HEK293 (cell line): ENCODE measurements at regions not wholly inside any gene's neighbourhood (a gene's known extent, or its start where the extent isn't known, plus 50 kb on each side); places are given as distances from the start of the nearest gene placed in this dataset.
A peak's percentile ranks its signal among the peaks of the same experiment; 100 is the strongest.

Experiments used
- CTCF ChIA-PET: fragments of 350-600 bp; formaldehyde crosslinking; extraction: SDS; loops from one replicate; lab custom pipeline; 2021; ENCODE audit warnings: antibody characterized with exemption; lab: Yijun Ruan, JAX
- POLR2A ChIA-PET: fragments of 300-600 bp; formaldehyde crosslinking; extraction: SDS; loops from one replicate; lab custom pipeline; 2020; ENCODE audit warnings: antibody characterized with exemption, inconsistent platforms; lab: Yijun Ruan, JAX
- H3K27ac ChIP-seq: fragments of 200-500 bp; sonication (Bioruptor generic); 2 replicates; pipeline ENCODE4 v1.5.1; 2014; ENCODE audit warnings: low read depth, low read length, control low read depth, inconsistent platforms; ENCODE audit errors: extremely low read depth
- H3K36me3 ChIP-seq, 2 experiments: fragments of 200-500 bp in 1 of 2; sonication (Bioruptor generic) in 1 of 2; 1 replicate in 1 of 2; 2 replicates in 1 of 2; pipeline ENCODE4 v1.5.1; 2014 to 2017; ENCODE audit warnings: inconsistent platforms in 2 of 2, low read length in 2 of 2; ENCODE audit not compliant: control insufficient read depth in 2 of 2, insufficient read depth in 1 of 2
- H3K4me1 ChIP-seq: fragments of 200-500 bp; sonication (Bioruptor generic); 2 replicates; pipeline ENCODE4 v1.5.1; 2014; ENCODE audit warnings: mild to moderate bottlenecking, low read length, inconsistent platforms; ENCODE audit not compliant: control insufficient read depth, insufficient read depth
- H3K4me3 ChIP-seq: 2 replicates; pipeline ENCODE4 v1.5.1; 2011; ENCODE audit warnings: low read depth, mild to moderate bottlenecking, control low read depth, low read length, moderate library complexity
- H3K9me3 ChIP-seq: fragments of 200-500 bp; sonication (Bioruptor generic); 2 replicates; pipeline ENCODE4 v1.5.1; 2014; ENCODE audit warnings: low read depth, low read length, inconsistent platforms; ENCODE audit not compliant: control insufficient read depth, insufficient read depth
- ATF2 ChIP-seq: fragments of 450-650 bp; formaldehyde crosslinking; IDR thresholded peaks from 2 replicates; pipeline ENCODE4 v1.5.1; 2016; ENCODE audit warnings: missing biosample characterization, missing genetic modification characterization, low read depth
- GFI1B ChIP-seq: fragments of 450-650 bp; formaldehyde crosslinking; IDR thresholded peaks from 2 replicates; pipeline ENCODE4 v1.5.1; 2016; ENCODE audit warnings: missing biosample characterization, missing genetic modification characterization
- KLF17 ChIP-seq: fragments of 450-650 bp; formaldehyde crosslinking; IDR thresholded peaks from 2 replicates; pipeline ENCODE4 v1.5.1; 2016; ENCODE audit warnings: missing biosample characterization, missing genetic modification characterization
- MYNN ChIP-seq: fragments of 450-650 bp; formaldehyde crosslinking; IDR thresholded peaks from 2 replicates; pipeline ENCODE4 v1.5.1; 2016; ENCODE audit warnings: missing biosample characterization, missing genetic modification characterization, borderline replicate concordance
- REST ChIP-seq: fragments of 450-650 bp; formaldehyde crosslinking; IDR thresholded peaks from 2 replicates; pipeline ENCODE4 v1.5.1; 2016; ENCODE audit warnings: missing biosample characterization, missing genetic modification characterization
- YY1 ChIP-seq: fragments of 450-650 bp; formaldehyde crosslinking; IDR thresholded peaks from 2 replicates; pipeline ENCODE4 v1.5.1; 2018; ENCODE audit warnings: missing biosample characterization, missing genetic modification characterization
- ZBTB10 ChIP-seq: fragments of 450-650 bp; formaldehyde crosslinking; IDR thresholded peaks from 2 replicates; pipeline ENCODE4 v1.5.1; 2016; ENCODE audit warnings: missing biosample characterization, missing genetic modification characterization
- ZBTB21 ChIP-seq: fragments of 450-650 bp; formaldehyde crosslinking; IDR thresholded peaks from 2 replicates; pipeline ENCODE4 v1.5.1; 2017; ENCODE audit warnings: missing biosample characterization, missing genetic modification characterization
- ZFP37 ChIP-seq: fragments of 450-650 bp; formaldehyde crosslinking; IDR thresholded peaks from 2 replicates; pipeline ENCODE4 v1.5.1; 2016; ENCODE audit warnings: missing biosample characterization, missing genetic modification characterization
- ZNF114 ChIP-seq: fragments of 450-650 bp; formaldehyde crosslinking; IDR thresholded peaks from 2 replicates; pipeline ENCODE4 v1.5.0; 2017; ENCODE audit warnings: missing biosample characterization, missing genetic modification characterization
- ZNF133 ChIP-seq: fragments of 450-650 bp; formaldehyde crosslinking; IDR thresholded peaks from 2 replicates; pipeline ENCODE4 v1.5.1; 2016; ENCODE audit warnings: missing biosample characterization, missing genetic modification characterization
- ZNF157 ChIP-seq: fragments of 450-650 bp; formaldehyde crosslinking; IDR thresholded peaks from 2 replicates; pipeline ENCODE4 v1.5.1; 2016; ENCODE audit warnings: missing biosample characterization, missing genetic modification characterization
- ZNF184 ChIP-seq: fragments of 450-650 bp; IDR thresholded peaks from 2 replicates; pipeline ENCODE4 v1.5.1; 2018; ENCODE audit warnings: missing biosample characterization, mild to moderate bottlenecking, missing genetic modification characterization
- ZNF23 ChIP-seq: fragments of 450-650 bp; formaldehyde crosslinking; IDR thresholded peaks from 2 replicates; pipeline ENCODE4 v1.5.1; 2016; ENCODE audit warnings: missing biosample characterization, missing genetic modification characterization, borderline replicate concordance
- ZNF292 ChIP-seq: fragments of 450-650 bp; formaldehyde crosslinking; IDR thresholded peaks from 2 replicates; pipeline ENCODE4 v1.5.1; 2016; ENCODE audit warnings: low read depth, missing biosample characterization, missing genetic modification characterization, borderline replicate concordance
- ZNF341 ChIP-seq: fragments of 450-650 bp; formaldehyde crosslinking; IDR thresholded peaks from 2 replicates; pipeline ENCODE4; 2016; ENCODE audit warnings: low read depth, missing biosample characterization, missing genetic modification characterization
- ZNF350 ChIP-seq: fragments of 450-650 bp; formaldehyde crosslinking; IDR thresholded peaks from 2 replicates; pipeline ENCODE4 v1.5.0; 2017; ENCODE audit warnings: missing biosample characterization, mild to moderate bottlenecking, missing genetic modification characterization
- ZNF394 ChIP-seq: fragments of 450-650 bp; formaldehyde crosslinking; IDR thresholded peaks from 2 replicates; pipeline ENCODE4 v1.5.1; 2016; ENCODE audit warnings: missing biosample characterization, missing genetic modification characterization, mild to moderate bottlenecking, moderate library complexity, borderline replicate concordance
- ZNF404 ChIP-seq: fragments of 450-650 bp; formaldehyde crosslinking; IDR thresholded peaks from 2 replicates; pipeline ENCODE4 v1.5.1; 2017; ENCODE audit warnings: missing biosample characterization, missing genetic modification characterization
- ZNF416 ChIP-seq: fragments of 450-650 bp; formaldehyde crosslinking; IDR thresholded peaks from 2 replicates; pipeline ENCODE4 v1.5.1; 2016; ENCODE audit warnings: missing biosample characterization, missing genetic modification characterization
- ZNF426 ChIP-seq: fragments of 450-650 bp; formaldehyde crosslinking; IDR thresholded peaks from 2 replicates; pipeline ENCODE4 v1.5.1; 2017; ENCODE audit warnings: missing biosample characterization, missing genetic modification characterization, mild to moderate bottlenecking, inconsistent platforms, moderate library complexity
- ZNF600 ChIP-seq: fragments of 450-650 bp; formaldehyde crosslinking; IDR thresholded peaks from 2 replicates; pipeline ENCODE4 v1.5.1; 2016; ENCODE audit warnings: missing biosample characterization, missing genetic modification characterization
- ZNF626 ChIP-seq: fragments of 450-650 bp; sonication (Bioruptor Pico); formaldehyde crosslinking; IDR thresholded peaks from 2 replicates; pipeline ENCODE4 v1.5.1; 2018; ENCODE audit warnings: missing biosample characterization, missing genetic modification characterization, inconsistent platforms
- ZNF654 ChIP-seq: fragments of 450-650 bp; formaldehyde crosslinking; IDR thresholded peaks from 2 replicates; pipeline ENCODE4 v1.5.1; 2016; ENCODE audit warnings: low read depth, missing biosample characterization, missing genetic modification characterization
- ZNF664 ChIP-seq: fragments of 450-650 bp; formaldehyde crosslinking; IDR thresholded peaks from 2 replicates; pipeline ENCODE4 v1.5.1; 2016; ENCODE audit warnings: missing biosample characterization, missing genetic modification characterization
- ZNF785 ChIP-seq: fragments of 450-650 bp; formaldehyde crosslinking; IDR thresholded peaks from 2 replicates; pipeline ENCODE4 v1.5.1; 2016; ENCODE audit warnings: missing biosample characterization, missing genetic modification characterization
- ZSCAN30 ChIP-seq: fragments of 450-650 bp; IDR thresholded peaks from 2 replicates; pipeline ENCODE4 v1.5.1; 2018; ENCODE audit warnings: missing biosample characterization, mild to moderate bottlenecking, missing genetic modification characterization, moderate library complexity
- ZXDB ChIP-seq: fragments of 450-650 bp; formaldehyde crosslinking; IDR thresholded peaks from 2 replicates; pipeline ENCODE4 v1.5.1; 2016; ENCODE audit warnings: missing biosample characterization, missing genetic modification characterization

GRCh38 chr12:14257303-14257733, 108.2 kb upstream of the ATF7IP start (continued):
- no peak for TF ChIP-seq ZNF426
- TF ChIP-seq ZBTB10, result no peak
- peak; percentile 97 for TF ChIP-seq ZNF341 (tag by site-specific recombination)
- TF ChIP-seq ZXDB (tag by site-specific recombination), result no peak
- TF ChIP-seq ZNF626 (tag by site-specific recombination), result no peak
- no peak for TF ChIP-seq ZSCAN30 (tag by site-specific recombination)

GRCh38 chr12:14257734-14258574, 107.5 kb upstream of the ATF7IP start:
- CTCF ChIA-PET, result interaction anchor here (0.6 to 2.3 kb wide), 8 partner anchors 58 to 196 kb away, joined by 3 to 14 read pairs (median 4); partner anchors contain the start of gene ATF7IP
- no peaks in the 10 kb centered on the region for H3K9me3 ChIP-seq
- H3K4me3 ChIP-seq, result no peak overlapping the region
- POLR2A ChIA-PET, result interaction anchor here (0.6 to 2.2 kb wide), 7 partner anchors 63 to 545 kb away, joined by 3 to 26 read pairs (median 6); partner anchors contain the start of genes ATF7IP, C12orf60 and WBP11
- peak overlapping the region; percentile 48 for H3K27ac ChIP-seq
- peaks cover 9% of the 10 kb centered on the region for H3K4me1 ChIP-seq
- no peaks in the 10 kb centered on the region for H3K36me3 ChIP-seq
- TF ChIP-seq MYNN (tag by site-specific recombination), result no peak
- no peak for TF ChIP-seq ZNF23 (tag by site-specific recombination)
- TF ChIP-seq ZNF426, result no peak
- peak; percentile 95 for TF ChIP-seq KLF17 (tag by site-specific recombination)
- TF ChIP-seq ZNF184 (tag by site-specific recombination), result peak; percentile 97
- 0 out of 2 replicates have a peak, but pooled peaks have one; percentile 39 for TF ChIP-seq ZNF133 (tag by site-specific recombination)
- no peak for TF ChIP-seq ZNF114 (tag by site-specific recombination)
- TF ChIP-seq ZBTB21 (tag by site-specific recombination), result peak; percentile 88
- TF ChIP-seq ZNF600, result peak; percentile 23; the same call in 1 of the 2 replicates
- no peak for TF ChIP-seq GFI1B (tag by site-specific recombination)
- peak; percentile 89 for TF ChIP-seq REST (tag by site-specific recombination)
- TF ChIP-seq ZNF416, result 0 out of 2 replicates have a peak, but pooled peaks have one; percentile 25
- no peak for TF ChIP-seq ZNF292 (tag by site-specific recombination)
- TF ChIP-seq ZNF654 (tag by site-specific recombination), result peak; percentile 35
- peak; percentile 84 for TF ChIP-seq YY1 (tag by site-specific recombination)
- TF ChIP-seq ZNF350 (tag by site-specific recombination), result peak; percentile 93
- TF ChIP-seq ZNF394 (tag by site-specific recombination), result peak; percentile 84
- no peak for TF ChIP-seq ZNF404 (tag by site-specific recombination)
- peak; percentile 72 for TF ChIP-seq ZNF664 (tag by site-specific recombination)
- no peak for TF ChIP-seq ATF2 (tag by site-specific recombination)
- peak; percentile 91; the same call in 1 of the 2 replicates for TF ChIP-seq ZFP37 (tag by site-specific recombination)
- TF ChIP-seq ZNF785 (tag by site-specific recombination), result peak; percentile 79
- no peak for TF ChIP-seq ZNF157 (tag by site-specific recombination)
